ENCODE measurements at regions not wholly inside any gene's neighbourhood (a gene's known extent, or its start where the extent isn't known, plus 50 kb on each side); places are given as distances from the start of the nearest gene placed in this dataset.

- TF ChIP-seq POLR2AphosphoS5 (IDR thresholded peaks at IDR 0.05; ENCODE audit: low read depth, low read length) = no peak
- TF ChIP-seq TAF1 (IDR thresholded peaks at IDR 0.05; ENCODE audit: low read depth, low read length) = no peak
- no peak for TF ChIP-seq POLR2A (IDR thresholded peaks at IDR 0.05; ENCODE audit: low read depth, low read length)
Measured at GRCh38 chr3:148203297-148204010, 494.2 kb upstream of the AGTR1 start.

Data from GM12891 (cell line).